ENCODE measurements at regions not wholly inside any gene's neighbourhood (a gene's known extent, or its start where the extent isn't known, plus 50 kb on each side); places are given as distances from the start of the nearest gene placed in this dataset.

DNA sequence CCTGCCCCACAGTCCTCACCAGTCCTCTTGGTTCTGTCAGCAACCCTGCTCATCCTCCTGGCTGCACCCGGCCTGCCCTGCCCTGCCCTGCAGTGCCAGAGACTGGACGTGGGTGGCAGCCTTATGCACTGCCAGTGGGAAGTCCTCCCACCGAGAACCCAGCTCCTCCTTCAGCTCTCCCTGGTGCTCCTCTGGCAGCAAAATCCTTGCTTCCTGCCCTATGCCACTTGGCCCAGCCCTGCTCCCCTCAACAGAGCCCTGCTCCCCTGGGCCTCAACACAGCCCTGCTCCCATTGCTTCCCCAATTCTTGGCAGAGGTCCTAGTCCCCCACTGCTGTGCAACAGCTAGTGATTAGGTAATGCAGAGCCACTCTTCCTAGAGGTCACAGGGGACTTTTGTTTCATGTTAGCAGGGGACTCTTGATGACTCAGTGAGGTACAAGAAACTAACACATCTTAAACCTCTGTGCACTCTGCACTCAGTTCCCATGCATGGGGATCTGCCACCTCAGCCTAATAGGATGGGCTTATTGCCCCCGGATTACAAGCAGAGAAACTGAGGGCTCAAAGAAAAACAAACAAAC lies 58.0 kb upstream of the EDAR start:
- H3K9me3 ChIP-seq, result no peaks in the 10 kb centered on the region
- 69% methylated on average over 4 of the region's 4 CpGs for WGBS

DNA sequence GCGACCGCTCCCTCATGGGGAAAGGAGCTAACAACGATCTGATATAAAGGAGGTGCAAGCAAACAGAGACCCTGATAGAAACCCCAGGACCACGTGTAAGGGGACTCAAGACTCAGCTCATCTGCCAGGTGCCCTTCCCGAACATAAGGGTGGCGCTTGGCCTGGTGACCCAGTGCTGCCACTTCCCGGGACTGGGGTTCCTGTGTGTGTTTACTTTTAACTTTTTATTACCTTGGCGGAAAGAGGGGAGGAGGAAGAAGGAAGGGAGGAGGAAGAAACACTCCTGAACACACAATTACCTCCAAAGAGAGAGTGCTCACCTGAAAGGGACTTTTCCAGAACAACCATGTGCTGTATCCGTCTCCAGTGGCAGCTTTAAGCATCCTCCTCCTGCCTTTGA lies 56.5 kb upstream of the EDAR start:
- Histone ChIP-seq H3K4me1 (no peaks in the 10 kb centered on the region), H3K27ac (replicated peaks in 1 of 4) (no peak overlapping the region), H3K4me3 (no peak overlapping the region), H3K36me3 (no peaks in the 10 kb centered on the region), H3K27me3 (no peaks in the 10 kb centered on the region), H3K9me3 (no peaks in the 10 kb centered on the region)
- intact Hi-C loops (cut with DNase I), result no loop called here
- TF ChIP-seq POLR2AphosphoS5 (IDR thresholded peaks at IDR 0.05) (no peak), POLR2A (IDR thresholded peaks at IDR 0.05; ENCODE audit: low read depth) (no peak)
- TF ChIP-seq, protein P1, sequence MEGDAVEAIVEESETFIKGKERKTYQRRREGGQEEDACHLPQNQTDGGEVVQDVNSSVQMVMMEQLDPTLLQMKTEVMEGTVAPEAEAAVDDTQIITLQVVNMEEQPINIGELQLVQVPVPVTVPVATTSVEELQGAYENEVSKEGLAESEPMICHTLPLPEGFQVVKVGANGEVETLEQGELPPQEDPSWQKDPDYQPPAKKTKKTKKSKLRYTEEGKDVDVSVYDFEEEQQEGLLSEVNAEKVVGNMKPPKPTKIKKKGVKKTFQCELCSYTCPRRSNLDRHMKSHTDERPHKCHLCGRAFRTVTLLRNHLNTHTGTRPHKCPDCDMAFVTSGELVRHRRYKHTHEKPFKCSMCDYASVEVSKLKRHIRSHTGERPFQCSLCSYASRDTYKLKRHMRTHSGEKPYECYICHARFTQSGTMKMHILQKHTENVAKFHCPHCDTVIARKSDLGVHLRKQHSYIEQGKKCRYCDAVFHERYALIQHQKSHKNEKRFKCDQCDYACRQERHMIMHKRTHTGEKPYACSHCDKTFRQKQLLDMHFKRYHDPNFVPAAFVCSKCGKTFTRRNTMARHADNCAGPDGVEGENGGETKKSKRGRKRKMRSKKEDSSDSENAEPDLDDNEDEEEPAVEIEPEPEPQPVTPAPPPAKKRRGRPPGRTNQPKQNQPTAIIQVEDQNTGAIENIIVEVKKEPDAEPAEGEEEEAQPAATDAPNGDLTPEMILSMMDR (IDR thresholded peaks at IDR 0.05), result no peak
- 74% methylated on average over 9 of the region's 9 CpGs for WGBS
- no peak for DNase-seq (ENCODE audit: extremely low spot score)

More for the DNA sequence above, 58.0 kb upstream of the EDAR start:
- Histone ChIP-seq H3K36me3 (no peaks in the 10 kb centered on the region), H3K4me1 (no peaks in the 10 kb centered on the region), H3K4me3 (no peak overlapping the region), H3K27me3 (no peaks in the 10 kb centered on the region), H3K27ac (replicated peaks in 1 of 4) (no peak overlapping the region)
- intact Hi-C loops (cut with DNase I), result no loop called here
- TF ChIP-seq, protein P1 (IDR thresholded peaks at IDR 0.05), result no peak
- DNase-seq (ENCODE audit: extremely low spot score), result no peak

DNA sequence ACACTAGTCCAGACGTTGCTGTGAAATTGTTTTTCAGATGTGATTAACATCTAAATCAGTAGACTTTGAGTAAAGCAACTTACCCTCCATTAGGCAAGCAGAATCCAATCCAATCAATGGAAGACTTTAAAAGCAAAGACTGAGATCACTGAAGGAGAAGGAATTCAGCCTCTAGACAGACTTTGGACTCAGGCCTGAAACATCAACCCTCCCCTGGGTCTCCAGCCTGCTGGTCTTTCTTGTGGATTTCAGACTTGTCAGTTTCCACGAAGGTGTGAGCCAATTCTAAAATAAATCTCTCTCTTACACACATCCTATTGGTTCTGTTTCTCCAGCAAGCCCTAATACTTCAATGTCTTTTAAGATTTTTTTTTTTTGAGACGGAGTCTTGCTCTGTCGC lies 50.0 kb upstream of the EDAR start:
- TF ChIP-seq, protein P1 (IDR thresholded peaks at IDR 0.05), result no peak
- no peaks in the 10 kb centered on the region for H3K36me3 ChIP-seq
- no peak overlapping the region for H3K27ac ChIP-seq (replicated peaks in 1 of 4)
- no peaks in the 10 kb centered on the region for H3K4me1 ChIP-seq
- H3K27me3 ChIP-seq, result no peaks in the 10 kb centered on the region
- no peak for DNase-seq (ENCODE audit: extremely low spot score)
- WGBS, result 52% methylated on average over 4 of the region's 4 CpGs
- H3K4me3 ChIP-seq, result no peak overlapping the region
- H3K9me3 ChIP-seq, result no peaks in the 10 kb centered on the region
- intact Hi-C loops (cut with DNase I), result no loop called here
